Hepatocyte (in vitro differentiated cells): ENCODE measurements at regions not wholly inside any gene's neighbourhood (a gene's known extent, or its start where the extent isn't known, plus 50 kb on each side); places are given as distances from the start of the nearest gene placed in this dataset.
"Not testable (repeated sequence)": the region's sequence is repeated elsewhere in the genome, so short reads cannot be mapped to it uniquely, and the experiment has no call there.

ENCODE experiments used
- EZH2 ChIP-seq: fragments of 200-600 bp; sonication (generic); IDR thresholded peaks from 2 replicates; pipeline ENCODE4 v1.6.1; 2016; ENCODE audit warnings: antibody characterized with exemption, mild to moderate bottlenecking, borderline replicate concordance
- TF ChIP-seq, protein P1 (sequence below): fragments of 200-600 bp; sonication (generic); IDR thresholded peaks from 2 replicates; pipeline ENCODE4 v1.5.1; 2016; ENCODE audit warnings: antibody characterized with exemption, mild to moderate bottlenecking; ENCODE audit not compliant: poor library complexity

DNA sequence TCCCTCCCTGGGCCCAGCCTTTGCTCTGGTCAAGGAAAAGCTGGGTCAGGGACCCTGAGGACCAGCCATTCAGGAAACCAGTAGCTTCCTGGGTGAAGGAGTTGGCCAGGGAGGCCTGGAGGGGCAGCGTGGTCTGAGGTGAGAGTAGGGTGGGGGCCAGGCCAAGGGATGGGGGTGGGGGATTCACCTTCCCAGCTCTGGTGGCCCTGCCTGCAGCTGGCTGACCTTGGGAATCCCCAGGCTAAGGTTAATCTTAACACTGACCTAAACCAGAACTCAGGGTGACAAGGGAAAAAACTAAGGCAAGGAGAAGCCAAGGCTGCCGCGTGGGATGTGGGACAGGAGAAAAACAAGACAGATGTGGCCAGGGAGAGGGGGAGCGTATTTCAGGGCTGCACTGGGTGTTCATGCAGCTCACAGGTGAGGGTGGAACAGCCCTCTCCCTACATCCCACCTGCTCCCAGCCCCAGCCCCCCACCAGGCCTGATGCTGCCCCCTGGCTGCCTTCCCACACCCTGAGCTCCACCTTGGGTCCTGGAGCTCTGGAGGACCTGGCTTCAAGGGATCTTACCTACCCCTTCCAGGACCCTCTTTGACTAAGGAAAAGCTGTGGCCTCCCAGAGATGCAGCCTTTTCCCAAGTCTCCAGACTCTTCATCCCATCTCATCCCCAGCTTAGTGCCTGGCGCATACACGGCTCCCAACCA is 132.7 kb upstream of the GRK3 start:
- TF ChIP-seq, protein P1, sequence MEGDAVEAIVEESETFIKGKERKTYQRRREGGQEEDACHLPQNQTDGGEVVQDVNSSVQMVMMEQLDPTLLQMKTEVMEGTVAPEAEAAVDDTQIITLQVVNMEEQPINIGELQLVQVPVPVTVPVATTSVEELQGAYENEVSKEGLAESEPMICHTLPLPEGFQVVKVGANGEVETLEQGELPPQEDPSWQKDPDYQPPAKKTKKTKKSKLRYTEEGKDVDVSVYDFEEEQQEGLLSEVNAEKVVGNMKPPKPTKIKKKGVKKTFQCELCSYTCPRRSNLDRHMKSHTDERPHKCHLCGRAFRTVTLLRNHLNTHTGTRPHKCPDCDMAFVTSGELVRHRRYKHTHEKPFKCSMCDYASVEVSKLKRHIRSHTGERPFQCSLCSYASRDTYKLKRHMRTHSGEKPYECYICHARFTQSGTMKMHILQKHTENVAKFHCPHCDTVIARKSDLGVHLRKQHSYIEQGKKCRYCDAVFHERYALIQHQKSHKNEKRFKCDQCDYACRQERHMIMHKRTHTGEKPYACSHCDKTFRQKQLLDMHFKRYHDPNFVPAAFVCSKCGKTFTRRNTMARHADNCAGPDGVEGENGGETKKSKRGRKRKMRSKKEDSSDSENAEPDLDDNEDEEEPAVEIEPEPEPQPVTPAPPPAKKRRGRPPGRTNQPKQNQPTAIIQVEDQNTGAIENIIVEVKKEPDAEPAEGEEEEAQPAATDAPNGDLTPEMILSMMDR, result not testable (repeated sequence)
- TF ChIP-seq EZH2, result not testable (repeated sequence)
